Renal cortical epithelial cell (primary cell): ENCODE measurements at regions not wholly inside any gene's neighbourhood (a gene's known extent, or its start where the extent isn't known, plus 50 kb on each side); places are given as distances from the start of the nearest gene placed in this dataset.

Experiments
- DNase-seq: peaks from one replicate; pipeline ENCODE4 v3.0.0-alpha.2; 2011; ENCODE audit warnings: low read depth

GRCh38 chr10:25661632-25662031 is 272.4 kb upstream of the MYO3A start:
- no peak for DNase-seq

- no peak for DNase-seq
These were observed 267.8 kb upstream of the MYO3A start for GRCh38 chr10:25666276-25666675.

GRCh38 chr10:25675204-25675603 is 258.8 kb upstream of the MYO3A start:
- DNase-seq: no peak

GRCh38 chr10:25675615-25676014 is 258.4 kb upstream of the MYO3A start:
- no peak for DNase-seq

- no peak for DNase-seq
These were observed 255.8 kb upstream of the MYO3A start for GRCh38 chr10:25678220-25678619.

- DNase-seq: no peak
These were observed 255.4 kb upstream of the MYO3A start for GRCh38 chr10:25678666-25679065.

- peak; percentile 27 for DNase-seq
These were observed 251.7 kb upstream of the MYO3A start for GRCh38 chr10:25682203-25682851.

- peak; percentile 3 for DNase-seq
These were observed 250.7 kb upstream of the MYO3A start for GRCh38 chr10:25683344-25683743.

- DNase-seq: no peak
These were observed 246.5 kb upstream of the MYO3A start for GRCh38 chr10:25687521-25687920.

- DNase-seq: no peak
These were observed 244.5 kb upstream of the MYO3A start for GRCh38 chr10:25689346-25690100.

- DNase-seq: no peak
These were observed 241.3 kb upstream of the MYO3A start for GRCh38 chr10:25692761-25693160.

- no peak for DNase-seq
These were observed 239.7 kb upstream of the MYO3A start for GRCh38 chr10:25694206-25694933.

- DNase-seq: peak; percentile 30
These were observed 239.1 kb upstream of the MYO3A start for GRCh38 chr10:25694971-25695370.

GRCh38 chr10:25695586-25695985 is 238.4 kb upstream of the MYO3A start:
- no peak for DNase-seq

- DNase-seq: no peak
These were observed 237.9 kb upstream of the MYO3A start for GRCh38 chr10:25696013-25696708.

- DNase-seq: no peak
These were observed 236.6 kb upstream of the MYO3A start for GRCh38 chr10:25697412-25697811.

GRCh38 chr10:25698638-25699037 is 235.4 kb upstream of the MYO3A start:
- DNase-seq: no peak

GRCh38 chr10:25699631-25700030 is 234.4 kb upstream of the MYO3A start:
- no peak for DNase-seq

- no peak for DNase-seq
These were observed 232.4 kb upstream of the MYO3A start for GRCh38 chr10:25701652-25702051.

GRCh38 chr10:25704622-25705021 is 229.4 kb upstream of the MYO3A start:
- no peak for DNase-seq

GRCh38 chr10:25707572-25707971 is 226.5 kb upstream of the MYO3A start:
- no peak for DNase-seq

GRCh38 chr10:25707976-25708671 is 225.9 kb upstream of the MYO3A start:
- no peak for DNase-seq
